Activated T-cell treated with anti-CD3 and anti-CD28 coated beads, Interleukin-2, amount 50 U/mL, for 4 hours (primary cell): ENCODE measurements at regions not wholly inside any gene's neighbourhood (a gene's known extent, or its start where the extent isn't known, plus 50 kb on each side); places are given as distances from the start of the nearest gene placed in this dataset.

Source experiments
- ATAC-seq, 2 donors: fragments of 200-7000 bp; cut with Tn5 transposase; one replicate each; pipeline ENCODE4 v1.10.0; 2021
- DNase-seq: peaks from one replicate; pipeline ENCODE4 v3.0.0-alpha.2; 2020
- H3K27me3 Mint-ChIP-seq: one replicate; pipeline ENCODE4 v1.8.0; 2021; ENCODE audit warnings: low read depth, mixed read lengths
- H3K36me3 Mint-ChIP-seq: one replicate; pipeline ENCODE4 v1.8.0; 2022; ENCODE audit warnings: mixed read lengths; ENCODE audit not compliant: insufficient read depth
- H3K4me1 Mint-ChIP-seq: one replicate; pipeline ENCODE4 v1.8.0; 2021; ENCODE audit warnings: low read depth, mixed read lengths
- H3K4me3 Mint-ChIP-seq: one replicate; pipeline ENCODE4 v1.8.0; 2021; ENCODE audit warnings: mild to moderate bottlenecking, moderate library complexity, mixed read lengths
- H3K9me3 Mint-ChIP-seq: one replicate; pipeline ENCODE4 v1.8.0; 2021; ENCODE audit warnings: mixed read lengths

GRCh38 chr5:54829676-54830535 lies 155.5 kb downstream of the ESM1 start:
- Mint-ChIP-seq H3K27me3 (no peaks in the 10 kb centered on the region), H3K4me3 (no peak overlapping the region), H3K36me3 (no peaks in the 10 kb centered on the region), H3K9me3 (no peaks in the 10 kb centered on the region), H3K4me1 (peaks cover 11% of the 10 kb centered on the region)
- no peak for DNase-seq
- ATAC-seq = no peak

DNA sequence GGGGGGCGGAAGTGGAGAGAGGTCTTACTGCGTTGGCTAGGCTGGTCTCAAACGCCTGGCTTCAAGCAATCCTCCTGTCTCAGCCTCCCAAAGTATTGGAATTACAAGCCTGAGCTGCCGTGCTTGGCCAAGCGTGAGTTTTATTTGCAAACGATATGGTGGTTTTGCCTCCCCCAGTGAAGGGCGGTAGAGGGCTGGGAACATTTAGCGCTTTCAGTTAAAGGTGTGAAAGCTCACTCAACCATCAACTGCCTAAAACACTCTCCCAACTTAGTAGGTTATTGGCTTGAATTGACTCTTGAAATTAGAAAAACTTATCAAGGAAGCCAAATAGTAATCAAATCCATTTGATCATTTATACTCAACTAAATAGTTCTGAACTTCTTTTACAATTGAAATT lies 156.3 kb downstream of the ESM1 start:
- H3K9me3 Mint-ChIP-seq = no peaks in the 10 kb centered on the region
- H3K36me3 Mint-ChIP-seq = no peaks in the 10 kb centered on the region
- no peak overlapping the region for H3K4me3 Mint-ChIP-seq
- DNase-seq (no peak), ATAC-seq (no peak)
- H3K27me3 Mint-ChIP-seq = no peaks in the 10 kb centered on the region
- peaks cover 10% of the 10 kb centered on the region for H3K4me1 Mint-ChIP-seq

DNA sequence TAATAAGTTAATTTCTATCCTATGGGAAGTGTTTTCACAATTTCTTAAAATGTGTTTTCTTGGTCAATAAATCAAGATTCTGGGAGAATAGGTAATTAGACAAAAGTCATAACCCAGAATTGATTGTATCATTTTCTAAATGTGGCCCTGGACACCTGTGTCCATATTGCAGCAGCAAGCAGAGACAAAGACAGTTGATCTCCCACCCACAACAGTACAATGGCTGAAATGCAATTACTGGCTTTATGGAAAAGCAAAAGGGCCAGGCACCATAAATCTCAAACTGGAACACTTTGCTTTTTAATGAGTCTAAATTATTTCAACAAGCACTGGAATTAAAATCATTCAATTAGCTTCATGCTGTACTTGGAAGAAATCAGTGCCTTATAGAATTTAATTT lies 157.2 kb downstream of the ESM1 start:
- Mint-ChIP-seq H3K4me1 (peaks cover 3% of the 10 kb centered on the region), H3K36me3 (no peaks in the 10 kb centered on the region), H3K27me3 (no peaks in the 10 kb centered on the region), H3K4me3 (no peak overlapping the region), H3K9me3 (no peaks in the 10 kb centered on the region)
- DNase-seq (no peak), ATAC-seq (no peak)

- no peak for DNase-seq
- no peak for ATAC-seq
- H3K9me3 Mint-ChIP-seq = no peaks in the 10 kb centered on the region
- no peaks in the 10 kb centered on the region for H3K36me3 Mint-ChIP-seq
- no peaks in the 10 kb centered on the region for H3K27me3 Mint-ChIP-seq
- no peaks in the 10 kb centered on the region for H3K4me1 Mint-ChIP-seq
- no peak overlapping the region for H3K4me3 Mint-ChIP-seq
These were observed 160.4 kb downstream of the ESM1 start for GRCh38 chr5:54825005-54825404.

GRCh38 chr5:54823006-54823405 lies 162.4 kb downstream of the ESM1 start:
- Mint-ChIP-seq H3K4me3 (no peak overlapping the region), H3K4me1 (no peaks in the 10 kb centered on the region), H3K36me3 (no peaks in the 10 kb centered on the region), H3K27me3 (no peaks in the 10 kb centered on the region), H3K9me3 (no peaks in the 10 kb centered on the region)
- ATAC-seq (no peak), DNase-seq (no peak)

GRCh38 chr5:54822324-54822687 lies 163.1 kb downstream of the ESM1 start:
- ATAC-seq (no peak), DNase-seq (no peak)
- Mint-ChIP-seq H3K27me3 (no peaks in the 10 kb centered on the region), H3K4me3 (no peak overlapping the region), H3K9me3 (no peaks in the 10 kb centered on the region), H3K36me3 (no peaks in the 10 kb centered on the region), H3K4me1 (no peaks in the 10 kb centered on the region)

DNA sequence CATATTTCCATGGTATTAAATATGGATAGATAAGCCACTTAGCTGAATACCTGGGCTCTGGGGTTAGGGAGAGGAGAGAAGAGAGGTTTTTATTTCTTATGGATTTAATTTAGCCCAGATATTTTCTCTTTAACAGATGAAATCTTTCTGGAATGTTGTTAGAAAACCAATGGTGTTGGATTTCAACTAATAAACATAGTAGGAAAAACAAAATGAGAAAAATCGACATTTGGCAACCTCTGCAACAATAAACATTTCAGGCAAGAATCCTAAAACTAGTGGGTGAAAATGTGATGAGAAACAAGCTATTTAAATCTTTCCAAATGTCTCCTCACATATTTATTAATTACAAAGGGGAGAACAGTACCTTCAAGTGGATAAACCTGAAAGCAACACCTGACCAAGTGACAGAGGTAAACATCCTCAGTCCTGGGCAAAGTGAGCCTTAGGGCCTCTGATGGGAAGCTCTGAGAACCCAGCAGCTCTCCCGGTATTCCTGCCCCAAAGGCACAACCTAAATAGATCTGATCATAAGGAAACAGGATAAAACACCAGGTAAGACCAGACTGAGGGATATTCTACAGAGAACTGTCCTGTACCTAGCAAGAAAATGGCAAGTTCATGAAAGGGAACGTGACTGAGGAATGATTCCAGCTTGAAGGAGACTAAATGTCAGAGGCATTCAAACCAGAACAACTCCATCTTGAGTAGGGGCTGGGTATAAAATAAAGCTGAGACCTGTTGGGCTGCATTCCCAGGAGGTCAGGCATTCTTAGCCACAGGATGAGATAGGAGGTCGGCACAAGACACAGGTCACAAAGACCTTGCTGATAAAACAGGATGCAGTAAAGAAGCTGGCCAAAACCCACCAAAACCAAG lies 163.7 kb downstream of the ESM1 start:
- H3K27me3 Mint-ChIP-seq = no peaks in the 10 kb centered on the region
- H3K4me1 Mint-ChIP-seq = no peaks in the 10 kb centered on the region
- no peak for ATAC-seq
- H3K9me3 Mint-ChIP-seq = no peaks in the 10 kb centered on the region
- no peak for DNase-seq
- H3K36me3 Mint-ChIP-seq = no peaks in the 10 kb centered on the region
- no peak overlapping the region for H3K4me3 Mint-ChIP-seq

GRCh38 chr5:54820346-54821134 lies 164.9 kb downstream of the ESM1 start:
- H3K4me3 Mint-ChIP-seq = no peak overlapping the region
- no peaks in the 10 kb centered on the region for H3K4me1 Mint-ChIP-seq
- no peaks in the 10 kb centered on the region for H3K9me3 Mint-ChIP-seq
- no peaks in the 10 kb centered on the region for H3K27me3 Mint-ChIP-seq
- ATAC-seq = no peak
- no peak for DNase-seq
- no peaks in the 10 kb centered on the region for H3K36me3 Mint-ChIP-seq

GRCh38 chr5:54807421-54807820 lies 178.0 kb downstream of the ESM1 start:
- Mint-ChIP-seq H3K9me3 (peaks cover 7% of the 10 kb centered on the region), H3K27me3 (no peaks in the 10 kb centered on the region), H3K4me1 (no peaks in the 10 kb centered on the region), H3K4me3 (no peak overlapping the region), H3K36me3 (no peaks in the 10 kb centered on the region)
- ATAC-seq (no peak), DNase-seq (no peak)

DNA sequence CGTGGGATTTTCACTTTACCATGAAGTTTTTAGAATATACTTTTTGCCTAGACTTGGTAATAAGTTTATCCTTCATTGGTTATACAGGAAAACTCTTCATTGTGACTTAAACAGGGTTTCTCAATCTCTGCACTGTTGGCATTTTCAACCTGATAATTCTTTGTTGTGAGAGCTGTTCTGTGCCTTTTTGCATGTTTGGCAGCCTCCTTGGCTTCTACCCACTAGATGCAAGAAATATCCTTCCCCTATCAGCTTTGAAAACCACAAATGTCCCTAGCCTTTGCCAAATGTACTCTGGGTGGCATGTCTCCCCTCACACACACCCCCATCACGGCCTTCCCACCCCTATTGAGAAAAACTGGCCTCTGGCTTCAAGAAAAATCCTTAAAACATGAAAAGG lies 180.9 kb downstream of the ESM1 start:
- Mint-ChIP-seq H3K4me1 (no peaks in the 10 kb centered on the region), H3K9me3 (peaks cover 7% of the 10 kb centered on the region), H3K27me3 (no peaks in the 10 kb centered on the region), H3K36me3 (no peaks in the 10 kb centered on the region), H3K4me3 (no peak overlapping the region)
- ATAC-seq (no peak), DNase-seq (no peak)

- no peaks in the 10 kb centered on the region for H3K27me3 Mint-ChIP-seq
- H3K9me3 Mint-ChIP-seq = peaks cover 5% of the 10 kb centered on the region
- no peaks in the 10 kb centered on the region for H3K36me3 Mint-ChIP-seq
- no peak for DNase-seq
- H3K4me3 Mint-ChIP-seq = no peak overlapping the region
- H3K4me1 Mint-ChIP-seq = no peaks in the 10 kb centered on the region
- no peak for ATAC-seq
These were observed 181.3 kb downstream of the ESM1 start for GRCh38 chr5:54804086-54804485.

GRCh38 chr5:54803471-54804011 lies 181.9 kb downstream of the ESM1 start:
- no peak for ATAC-seq
- Mint-ChIP-seq H3K27me3 (no peaks in the 10 kb centered on the region), H3K9me3 (no peaks in the 10 kb centered on the region), H3K4me1 (no peaks in the 10 kb centered on the region), H3K4me3 (no peak overlapping the region), H3K36me3 (no peaks in the 10 kb centered on the region)
- no peak for DNase-seq

DNA sequence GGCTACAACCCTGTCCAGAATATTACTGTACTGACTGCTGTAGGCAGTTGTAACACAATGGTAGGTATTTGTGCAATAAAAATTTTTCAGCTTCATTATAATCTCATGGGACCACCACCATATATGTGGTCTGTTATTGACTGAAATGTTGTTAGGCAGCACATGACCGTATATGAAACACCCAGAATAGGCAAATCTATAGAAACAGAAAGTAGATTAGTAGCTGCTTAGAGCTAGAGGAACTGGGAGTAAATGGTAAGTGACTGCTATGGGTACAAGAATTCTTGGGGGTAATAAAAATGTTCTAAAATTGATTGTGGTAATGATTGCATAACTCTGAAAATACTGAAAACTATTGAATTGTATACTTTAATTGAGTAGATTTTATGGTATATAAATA lies 185.7 kb downstream of the ESM1 start:
- peaks cover 6% of the 10 kb centered on the region for H3K4me1 Mint-ChIP-seq
- H3K4me3 Mint-ChIP-seq = no peak overlapping the region
- ATAC-seq (no peak), DNase-seq (no peak)
- no peaks in the 10 kb centered on the region for H3K36me3 Mint-ChIP-seq
- no peaks in the 10 kb centered on the region for H3K9me3 Mint-ChIP-seq
- no peaks in the 10 kb centered on the region for H3K27me3 Mint-ChIP-seq

DNA sequence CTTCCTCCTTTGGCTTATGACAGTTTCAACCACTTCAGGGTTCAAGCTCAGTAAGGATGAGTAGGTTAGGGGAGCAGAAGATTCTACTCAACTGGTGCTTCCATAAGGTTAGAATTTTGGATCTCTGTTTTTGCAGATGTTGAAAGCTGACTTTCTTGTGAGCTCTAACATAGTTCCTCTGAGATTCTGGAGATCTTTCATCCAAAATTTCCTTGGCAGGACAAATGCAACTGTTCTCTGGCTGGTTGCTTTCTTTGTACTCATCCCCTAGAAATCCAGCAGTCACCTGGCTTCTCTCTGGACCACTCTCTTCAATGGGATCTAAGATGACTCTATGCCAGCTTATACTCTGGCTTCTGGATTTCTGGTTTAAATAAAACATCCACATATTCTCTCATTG lies 189.6 kb downstream of the ESM1 start:
- Mint-ChIP-seq H3K27me3 (no peaks in the 10 kb centered on the region), H3K4me3 (no peak overlapping the region), H3K4me1 (peaks cover 14% of the 10 kb centered on the region), H3K36me3 (no peaks in the 10 kb centered on the region), H3K9me3 (no peaks in the 10 kb centered on the region)
- no peak for DNase-seq
- ATAC-seq = no peak
